Osteocyte (in vitro differentiated cells): ENCODE measurements at regions not wholly inside any gene's neighbourhood (a gene's known extent, or its start where the extent isn't known, plus 50 kb on each side); places are given as distances from the start of the nearest gene placed in this dataset.
A peak's percentile ranks its signal among the peaks of the same experiment; 100 is the strongest.

Experiments
- DNase-seq: peaks from one replicate; pipeline ENCODE4 v3.0.0; 2021; ENCODE audit warnings: mixed read lengths; ENCODE audit not compliant: unreplicated experiment; ENCODE audit errors: extremely low spot score
- H3K27ac Mint-ChIP-seq: one replicate; pipeline ENCODE4 v1.8.0; 2021; ENCODE audit warnings: mild to moderate bottlenecking, mixed read lengths; ENCODE audit not compliant: unreplicated experiment
- H3K27me3 Mint-ChIP-seq: one replicate; pipeline ENCODE4 v1.8.0; 2021; ENCODE audit warnings: mixed read lengths; ENCODE audit not compliant: unreplicated experiment
- H3K36me3 Mint-ChIP-seq: one replicate; pipeline ENCODE4 v1.8.0; 2021; ENCODE audit warnings: mixed read lengths; ENCODE audit not compliant: unreplicated experiment
- H3K4me1 Mint-ChIP-seq: one replicate; pipeline ENCODE4 v1.8.0; 2021; ENCODE audit warnings: mixed read lengths; ENCODE audit not compliant: unreplicated experiment
- H3K4me3 Mint-ChIP-seq: one replicate; pipeline ENCODE4 v1.8.0; 2021; ENCODE audit warnings: mild to moderate bottlenecking, moderate library complexity, mixed read lengths; ENCODE audit not compliant: unreplicated experiment
- H3K9me3 Mint-ChIP-seq: one replicate; pipeline ENCODE4 v1.8.0; 2021; ENCODE audit warnings: mixed read lengths; ENCODE audit not compliant: unreplicated experiment
- TF ChIP-seq, protein P1 (sequence below): fragments of 200-600 bp; sonication (generic); IDR thresholded peaks from 2 replicates; pipeline ENCODE4 v1.5.0; 2021; ENCODE audit warnings: antibody characterized with exemption, mild to moderate bottlenecking, moderate library complexity

DNA sequence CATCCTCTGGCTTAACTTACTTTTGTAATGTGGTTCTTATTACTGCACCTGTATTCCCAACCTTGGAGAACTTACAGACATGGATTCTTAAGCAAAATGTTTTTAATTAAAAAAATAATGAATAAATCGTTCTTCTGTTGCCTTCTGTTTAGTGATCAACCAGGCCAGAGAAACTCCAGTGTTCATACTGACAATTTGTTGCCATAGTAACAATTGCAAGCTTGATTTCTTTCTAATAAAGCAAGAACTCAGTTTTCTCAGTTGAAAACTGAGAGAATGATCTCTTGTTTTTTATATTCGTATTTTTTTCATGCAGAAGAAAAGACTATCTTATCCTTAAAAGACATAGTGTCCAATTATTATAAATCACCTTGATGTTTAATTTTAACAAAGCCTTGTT, 106.5 kb upstream of the LMNTD1 start:
- no peak for DNase-seq
- no peaks in the 10 kb centered on the region for H3K36me3 Mint-ChIP-seq
- no peak overlapping the region for H3K4me3 Mint-ChIP-seq
- H3K4me1 Mint-ChIP-seq = no peaks in the 10 kb centered on the region
- peaks cover 6% of the 10 kb centered on the region for H3K9me3 Mint-ChIP-seq
- H3K27me3 Mint-ChIP-seq = no peaks in the 10 kb centered on the region
- TF ChIP-seq, protein P1, sequence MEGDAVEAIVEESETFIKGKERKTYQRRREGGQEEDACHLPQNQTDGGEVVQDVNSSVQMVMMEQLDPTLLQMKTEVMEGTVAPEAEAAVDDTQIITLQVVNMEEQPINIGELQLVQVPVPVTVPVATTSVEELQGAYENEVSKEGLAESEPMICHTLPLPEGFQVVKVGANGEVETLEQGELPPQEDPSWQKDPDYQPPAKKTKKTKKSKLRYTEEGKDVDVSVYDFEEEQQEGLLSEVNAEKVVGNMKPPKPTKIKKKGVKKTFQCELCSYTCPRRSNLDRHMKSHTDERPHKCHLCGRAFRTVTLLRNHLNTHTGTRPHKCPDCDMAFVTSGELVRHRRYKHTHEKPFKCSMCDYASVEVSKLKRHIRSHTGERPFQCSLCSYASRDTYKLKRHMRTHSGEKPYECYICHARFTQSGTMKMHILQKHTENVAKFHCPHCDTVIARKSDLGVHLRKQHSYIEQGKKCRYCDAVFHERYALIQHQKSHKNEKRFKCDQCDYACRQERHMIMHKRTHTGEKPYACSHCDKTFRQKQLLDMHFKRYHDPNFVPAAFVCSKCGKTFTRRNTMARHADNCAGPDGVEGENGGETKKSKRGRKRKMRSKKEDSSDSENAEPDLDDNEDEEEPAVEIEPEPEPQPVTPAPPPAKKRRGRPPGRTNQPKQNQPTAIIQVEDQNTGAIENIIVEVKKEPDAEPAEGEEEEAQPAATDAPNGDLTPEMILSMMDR = no peak
- no peak overlapping the region for H3K27ac Mint-ChIP-seq

DNA sequence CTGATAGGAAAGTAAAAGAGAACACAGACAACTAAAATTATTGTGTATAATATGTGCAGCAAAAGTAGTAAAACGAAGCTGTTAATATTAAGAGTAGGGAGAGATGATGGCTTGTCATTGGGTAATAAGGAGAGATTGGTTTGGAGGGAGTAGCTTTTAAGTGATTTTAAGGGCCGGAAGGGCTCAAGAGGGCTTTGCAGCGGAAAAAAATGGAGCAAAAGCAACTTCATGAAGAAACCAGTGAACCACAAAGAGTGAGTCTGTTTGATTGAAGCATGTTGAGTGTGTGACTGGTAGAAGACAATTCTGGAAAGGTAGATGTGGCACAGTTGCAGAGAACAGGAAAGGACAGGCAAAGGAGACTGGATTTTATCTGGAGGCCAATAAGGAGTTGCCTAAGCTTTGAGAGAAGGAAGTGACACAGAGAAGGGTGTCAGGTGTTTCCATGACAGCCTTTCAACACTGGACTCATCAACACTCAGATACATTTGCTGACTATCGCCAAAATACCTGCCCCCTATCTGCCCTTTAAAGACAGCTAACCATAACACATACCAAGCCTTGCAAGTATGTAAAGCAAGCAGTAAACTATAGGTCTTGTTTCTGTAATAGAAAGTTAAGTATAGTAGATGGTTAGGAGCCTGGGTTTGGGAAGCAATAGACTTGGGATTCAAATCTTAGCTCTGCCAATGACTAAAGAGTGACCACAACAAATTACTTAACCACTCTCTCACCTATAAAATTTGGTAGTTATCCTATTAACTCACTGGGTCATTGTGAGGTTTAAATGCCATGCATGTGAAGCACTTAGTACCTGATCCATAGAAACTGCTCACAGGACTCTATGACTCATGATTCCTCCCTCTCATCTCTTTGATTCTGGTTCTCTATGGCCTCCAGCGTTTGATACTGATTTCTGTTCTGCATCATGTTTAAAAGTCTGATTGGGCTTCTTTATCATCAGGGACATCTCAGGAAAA, 117.3 kb upstream of the LMNTD1 start:
- DNase-seq = no peak
- H3K4me3 Mint-ChIP-seq = no peak overlapping the region
- peaks cover 3% of the 10 kb centered on the region for H3K27me3 Mint-ChIP-seq
- H3K4me1 Mint-ChIP-seq = no peaks in the 10 kb centered on the region
- H3K27ac Mint-ChIP-seq = no peak overlapping the region
- H3K36me3 Mint-ChIP-seq = no peaks in the 10 kb centered on the region
- TF ChIP-seq, protein P1 = no peak
- H3K9me3 Mint-ChIP-seq = peaks cover 1% of the 10 kb centered on the region

DNA sequence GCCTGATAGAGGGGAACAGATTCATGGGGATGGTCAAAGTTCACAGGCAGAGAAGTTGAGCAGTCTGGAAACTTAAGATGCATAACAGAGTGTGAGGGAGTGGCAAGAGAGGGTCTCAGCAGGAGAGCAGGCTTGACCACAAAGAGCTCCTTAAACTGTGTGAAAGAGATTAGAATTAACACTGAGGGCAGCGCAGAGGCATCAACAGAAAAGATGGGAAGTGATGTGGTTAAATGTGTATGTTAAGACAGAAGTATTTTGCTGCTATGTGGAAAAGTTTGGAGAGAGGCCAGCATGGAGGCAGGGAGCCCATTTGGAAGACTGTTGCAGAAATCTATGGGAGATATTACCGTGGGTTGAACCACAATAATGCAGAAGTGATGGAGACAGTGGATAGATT, 122.7 kb upstream of the LMNTD1 start:
- no peak overlapping the region for H3K27ac Mint-ChIP-seq
- DNase-seq = no peak
- TF ChIP-seq, protein P1 = no peak

DNA sequence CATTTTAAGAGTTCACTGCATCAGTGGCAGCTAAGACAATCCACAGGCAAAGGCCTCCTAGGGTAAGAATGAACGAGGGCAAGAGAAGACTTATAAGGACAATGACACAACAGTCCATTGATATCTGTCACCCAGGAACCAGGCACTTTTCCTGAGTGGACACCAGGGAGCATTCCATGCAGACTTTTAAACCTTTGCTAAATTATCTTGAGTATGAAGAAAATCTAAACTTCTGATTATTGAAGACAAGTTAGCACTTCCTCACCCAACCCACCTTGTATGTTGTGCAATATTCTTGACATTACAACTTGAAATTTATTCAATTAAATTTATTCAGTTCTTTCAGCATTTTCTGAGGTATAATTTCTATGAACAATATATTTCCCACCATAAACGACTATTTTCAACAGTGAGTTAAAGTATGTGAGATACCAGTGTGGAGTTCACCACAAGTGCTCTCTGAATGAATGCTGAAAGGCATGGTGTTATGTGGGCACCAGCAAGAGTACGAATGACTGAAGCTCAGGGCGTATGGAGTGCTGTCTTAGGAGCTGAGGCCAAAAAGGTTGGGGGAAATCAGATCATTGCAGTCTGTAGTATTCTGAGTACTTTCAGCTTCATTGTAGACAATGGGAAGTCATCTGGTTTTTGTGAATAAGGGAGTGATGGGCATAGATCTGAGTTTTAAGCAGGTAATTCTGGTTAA, 124.3 kb upstream of the LMNTD1 start:
- Mint-ChIP-seq H3K4me1 (no peaks in the 10 kb centered on the region), H3K27ac (no peak overlapping the region), H3K4me3 (no peak overlapping the region), H3K36me3 (no peaks in the 10 kb centered on the region), H3K27me3 (no peaks in the 10 kb centered on the region), H3K9me3 (no peaks in the 10 kb centered on the region)
- no peak for DNase-seq
- TF ChIP-seq, protein P1 = peak; percentile 39

More for the DNA sequence above, 122.7 kb upstream of the LMNTD1 start:
- no peaks in the 10 kb centered on the region for H3K27me3 Mint-ChIP-seq
- H3K36me3 Mint-ChIP-seq = no peaks in the 10 kb centered on the region
- no peak overlapping the region for H3K4me3 Mint-ChIP-seq
- H3K9me3 Mint-ChIP-seq = no peaks in the 10 kb centered on the region
- no peaks in the 10 kb centered on the region for H3K4me1 Mint-ChIP-seq

DNA sequence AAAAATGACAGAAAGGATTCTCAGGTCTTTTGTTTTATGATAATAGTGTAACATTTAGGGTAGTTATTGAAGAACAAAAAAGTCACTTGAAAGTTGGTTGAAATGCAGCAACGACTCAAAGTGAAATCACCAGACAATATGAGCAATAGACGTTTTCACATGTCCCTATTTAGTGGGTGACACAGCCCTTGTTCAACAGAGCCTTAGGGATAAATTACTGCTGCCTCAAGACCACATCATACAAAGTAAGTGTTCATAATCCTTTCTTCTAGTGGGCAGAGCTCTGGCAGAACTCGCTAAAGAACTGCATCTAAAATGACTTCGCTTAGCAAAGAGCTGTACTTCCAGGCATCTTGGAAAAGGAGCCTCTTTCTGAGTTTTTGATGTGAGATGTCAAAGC, 128.5 kb upstream of the LMNTD1 start:
- DNase-seq = no peak
- Mint-ChIP-seq H3K36me3 (no peaks in the 10 kb centered on the region), H3K4me1 (no peaks in the 10 kb centered on the region), H3K9me3 (no peaks in the 10 kb centered on the region), H3K27ac (no peak overlapping the region), H3K27me3 (no peaks in the 10 kb centered on the region), H3K4me3 (no peak overlapping the region)
- TF ChIP-seq, protein P1 = no peak
